ENCODE measurements at regions not wholly inside any gene's neighbourhood (a gene's known extent, or its start where the extent isn't known, plus 50 kb on each side); places are given as distances from the start of the nearest gene placed in this dataset.

DNA sequence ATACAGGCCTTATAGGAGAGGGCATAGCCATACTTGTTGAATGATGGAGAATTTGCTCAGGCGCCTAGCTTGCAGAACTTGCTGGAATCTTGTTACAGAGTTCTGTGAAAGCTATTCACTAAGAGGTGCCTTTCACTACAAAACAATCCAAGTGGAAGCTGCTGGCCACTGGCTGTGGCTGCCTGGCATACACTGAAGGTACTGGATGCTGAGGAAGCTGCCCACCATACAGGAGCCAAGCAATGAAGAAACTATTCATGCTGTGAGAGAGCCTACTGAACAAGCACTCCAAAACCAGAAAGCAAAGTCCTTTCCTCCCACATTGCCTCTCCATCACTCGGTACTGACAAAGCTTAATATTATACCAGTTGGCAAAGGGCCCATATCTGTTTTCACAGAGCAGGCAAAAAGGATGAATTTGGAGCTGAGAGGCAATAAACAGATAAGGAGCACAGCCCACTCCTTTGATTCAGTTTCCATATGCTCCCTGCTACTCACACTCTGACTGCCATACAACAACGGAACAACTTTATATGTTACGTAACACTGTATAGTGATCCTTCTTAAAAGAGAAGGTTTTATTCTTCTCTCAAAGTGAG lies 192.6 kb upstream of the ALCAM start:
- no peaks in the 10 kb centered on the region for H3K36me3 Mint-ChIP-seq (ENCODE audit: low read depth)
- no peak for TF ChIP-seq CTCF (IDR thresholded peaks at IDR 0.05; ENCODE audit: unreplicated experiment in 3 of 3)
- no peak overlapping the region for H3K4me3 Mint-ChIP-seq
- H3K4me1 Mint-ChIP-seq: no peaks in the 10 kb centered on the region
- no peak overlapping the region for H3K27ac Mint-ChIP-seq
- H3K9me3 Mint-ChIP-seq: no peaks in the 10 kb centered on the region
- no peaks in the 10 kb centered on the region for H3K27me3 Mint-ChIP-seq (ENCODE audit: low read depth)

GRCh38 chr3:105177576-105177975 lies 189.1 kb upstream of the ALCAM start:
- Mint-ChIP-seq H3K4me1 (no peaks in the 10 kb centered on the region), H3K36me3 (ENCODE audit: low read depth) (no peaks in the 10 kb centered on the region), H3K9me3 (no peaks in the 10 kb centered on the region), H3K27ac (no peak overlapping the region), H3K27me3 (ENCODE audit: low read depth) (no peaks in the 10 kb centered on the region), H3K4me3 (no peak overlapping the region)
- TF ChIP-seq CTCF (IDR thresholded peaks at IDR 0.05; ENCODE audit: unreplicated experiment in 3 of 3): no peak

DNA sequence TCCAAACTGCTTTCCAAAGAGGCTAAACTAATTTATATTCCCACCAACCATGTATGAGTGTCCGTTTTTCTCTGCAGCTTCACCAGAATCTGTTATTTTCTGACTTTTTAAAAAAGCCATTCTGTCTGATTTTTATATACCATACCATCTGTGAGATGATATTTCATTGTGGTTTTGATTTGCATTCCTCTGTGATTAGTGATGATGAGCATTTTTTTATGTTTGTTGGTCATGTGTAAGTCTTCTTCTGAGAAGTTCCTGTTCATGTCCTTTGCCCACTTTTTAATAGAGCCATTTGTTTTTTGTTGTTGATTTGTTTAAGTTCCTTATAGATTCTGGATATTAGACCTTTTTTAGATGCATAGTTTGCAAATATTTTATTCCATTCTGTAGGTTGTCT lies 179.4 kb upstream of the ALCAM start:
- Mint-ChIP-seq H3K4me3 (no peak overlapping the region), H3K27ac (no peak overlapping the region), H3K4me1 (no peaks in the 10 kb centered on the region), H3K36me3 (ENCODE audit: low read depth) (no peaks in the 10 kb centered on the region), H3K9me3 (peaks cover 10% of the 10 kb centered on the region), H3K27me3 (ENCODE audit: low read depth) (no peaks in the 10 kb centered on the region)
- no peak for TF ChIP-seq CTCF (IDR thresholded peaks at IDR 0.05; ENCODE audit: unreplicated experiment in 3 of 3)

GRCh38 chr3:105195260-105195659 lies 171.4 kb upstream of the ALCAM start:
- H3K4me1 Mint-ChIP-seq: no peaks in the 10 kb centered on the region
- TF ChIP-seq CTCF (IDR thresholded peaks at IDR 0.05; ENCODE audit: unreplicated experiment in 3 of 3): no peak
- peaks cover 3% of the 10 kb centered on the region for H3K9me3 Mint-ChIP-seq
- H3K27ac Mint-ChIP-seq: no peak overlapping the region
- no peaks in the 10 kb centered on the region for H3K27me3 Mint-ChIP-seq (ENCODE audit: low read depth)
- no peaks in the 10 kb centered on the region for H3K36me3 Mint-ChIP-seq (ENCODE audit: low read depth)
- no peak overlapping the region for H3K4me3 Mint-ChIP-seq

DNA sequence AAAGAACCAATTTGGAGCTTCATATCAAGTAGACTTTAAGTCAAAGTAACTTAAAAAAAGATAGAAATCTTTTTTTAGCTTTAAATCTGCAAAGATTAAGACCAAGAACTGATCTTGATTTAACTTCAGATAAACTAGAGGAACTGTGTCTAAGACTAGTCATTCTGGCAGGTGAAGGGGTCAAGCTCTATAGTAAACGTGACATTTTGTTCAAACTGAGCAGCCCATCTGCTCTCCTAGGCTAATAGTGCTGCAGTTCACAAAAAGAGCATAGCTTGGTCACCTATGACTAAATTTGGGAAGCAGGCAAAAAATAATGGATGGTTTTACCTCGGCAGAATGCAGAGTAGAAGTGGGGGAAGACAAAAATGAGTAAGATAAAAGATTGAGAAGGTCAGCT lies 168.8 kb upstream of the ALCAM start:
- TF ChIP-seq CTCF (IDR thresholded peaks at IDR 0.05; ENCODE audit: unreplicated experiment in 3 of 3): no peak
- Mint-ChIP-seq H3K27me3 (ENCODE audit: low read depth) (no peaks in the 10 kb centered on the region), H3K4me1 (no peaks in the 10 kb centered on the region), H3K27ac (no peak overlapping the region), H3K36me3 (ENCODE audit: low read depth) (no peaks in the 10 kb centered on the region), H3K9me3 (peaks cover 4% of the 10 kb centered on the region), H3K4me3 (no peak overlapping the region)

GRCh38 chr3:105199217-105199616 lies 167.5 kb upstream of the ALCAM start:
- no peaks in the 10 kb centered on the region for H3K36me3 Mint-ChIP-seq (ENCODE audit: low read depth)
- H3K27me3 Mint-ChIP-seq (ENCODE audit: low read depth): no peaks in the 10 kb centered on the region
- H3K4me1 Mint-ChIP-seq: no peaks in the 10 kb centered on the region
- H3K4me3 Mint-ChIP-seq: no peak overlapping the region
- no peak overlapping the region for H3K27ac Mint-ChIP-seq
- peaks cover 7% of the 10 kb centered on the region for H3K9me3 Mint-ChIP-seq
- no peak for TF ChIP-seq CTCF (IDR thresholded peaks at IDR 0.05; ENCODE audit: unreplicated experiment in 3 of 3)
